RWPE2 (cell line): ENCODE measurements at regions not wholly inside any gene's neighbourhood (a gene's known extent, or its start where the extent isn't known, plus 50 kb on each side); places are given as distances from the start of the nearest gene placed in this dataset.

ENCODE experiments used
- ATAC-seq: fragments of 200-7000 bp; cut with Tn5 transposase; 3 replicates; pipeline ENCODE4 v1.9.1; 2021; ENCODE audit warnings: low read depth
- DNase-seq: peaks from one replicate; pipeline ENCODE4 v3.0.0-alpha.2; 2020; ENCODE audit warnings: low spot score
- H3K27ac ChIP-seq: fragments of 450-650 bp; 2 replicates; pipeline ENCODE4 v1.5.1; 2017; ENCODE audit warnings: mild to moderate bottlenecking; ENCODE audit not compliant: poor library complexity, severe bottlenecking
- H3K27me3 ChIP-seq: fragments of 250-450 bp; sonication (Bioruptor Pico); 2 replicates; pipeline ENCODE4 v1.5.1; 2021; ENCODE audit warnings: mild to moderate bottlenecking, moderate library complexity; ENCODE audit not compliant: insufficient read depth, poor library complexity, severe bottlenecking
- H3K36me3 ChIP-seq: fragments of 250-450 bp; sonication (Bioruptor Pico); 2 replicates; pipeline ENCODE4 v1.5.1; 2020; ENCODE audit warnings: low read depth, mild to moderate bottlenecking, moderate library complexity
- H3K4me1 ChIP-seq: fragments of 250-450 bp; sonication (Bioruptor Pico); 2 replicates; pipeline ENCODE4 v1.5.1; 2021; ENCODE audit warnings: mild to moderate bottlenecking, moderate library complexity; ENCODE audit not compliant: insufficient read depth, poor library complexity, severe bottlenecking
- H3K4me3 ChIP-seq: fragments of 250-450 bp; sonication (Bioruptor Pico); 2 replicates; pipeline ENCODE4 v1.5.1; 2021; ENCODE audit warnings: mild to moderate bottlenecking, moderate library complexity; ENCODE audit not compliant: severe bottlenecking
- H3K9me3 ChIP-seq: fragments of 250-450 bp; sonication (Bioruptor Pico); 2 replicates; pipeline ENCODE4 v1.5.1; 2021; ENCODE audit warnings: mild to moderate bottlenecking, moderate library complexity; ENCODE audit not compliant: severe bottlenecking
- CTCF ChIP-seq: fragments of 450-650 bp; IDR thresholded peaks from one replicate; pipeline ENCODE4 v1.5.1; 2017; ENCODE audit warnings: mild to moderate bottlenecking, moderate library complexity; ENCODE audit not compliant: poor library complexity, severe bottlenecking

- ATAC-seq (no peak), DNase-seq (no peak)
- no peaks in the 10 kb centered on the region for H3K36me3 ChIP-seq
- no peaks in the 10 kb centered on the region for H3K4me1 ChIP-seq
- no peak for TF ChIP-seq CTCF
- no peak overlapping the region for H3K27ac ChIP-seq
- no peaks in the 10 kb centered on the region for H3K27me3 ChIP-seq
- H3K9me3 ChIP-seq = no peaks in the 10 kb centered on the region
- no peak overlapping the region for H3K4me3 ChIP-seq
Observed at GRCh38 chr7:131224996-131225395, 102.7 kb upstream of the MKLN1 start.

GRCh38 chr7:131225619-131226513 lies 101.8 kb upstream of the MKLN1 start:
- ATAC-seq (no peak; the same call in 2 of the 3 replicates), DNase-seq (no peak)
- Histone ChIP-seq H3K27ac (no peak overlapping the region), H3K4me3 (no peak overlapping the region), H3K4me1 (no peaks in the 10 kb centered on the region), H3K9me3 (no peaks in the 10 kb centered on the region), H3K27me3 (no peaks in the 10 kb centered on the region), H3K36me3 (no peaks in the 10 kb centered on the region)
- TF ChIP-seq CTCF = no peak

- ATAC-seq (no peak), DNase-seq (no peak)
- no peaks in the 10 kb centered on the region for H3K9me3 ChIP-seq
- H3K36me3 ChIP-seq = no peaks in the 10 kb centered on the region
- no peak overlapping the region for H3K27ac ChIP-seq
- H3K4me1 ChIP-seq = peaks cover 3% of the 10 kb centered on the region
- no peak overlapping the region for H3K4me3 ChIP-seq
- no peaks in the 10 kb centered on the region for H3K27me3 ChIP-seq
- TF ChIP-seq CTCF = no peak
Observed at GRCh38 chr7:131226514-131226865, 101.2 kb upstream of the MKLN1 start.

- peaks cover 29% of the 10 kb centered on the region for H3K4me1 ChIP-seq
- H3K9me3 ChIP-seq = no peaks in the 10 kb centered on the region
- ATAC-seq (no peak), DNase-seq (no peak)
- no peak overlapping the region for H3K27ac ChIP-seq
- no peaks in the 10 kb centered on the region for H3K27me3 ChIP-seq
- H3K36me3 ChIP-seq = no peaks in the 10 kb centered on the region
- H3K4me3 ChIP-seq = no peak overlapping the region
- TF ChIP-seq CTCF = no peak
Observed at GRCh38 chr7:131231381-131232220, 96.1 kb upstream of the MKLN1 start.
